Activated naive CD8-positive, alpha-beta T cell treated with anti-CD3 and anti-CD28 coated beads, Interleukin-2, amount 50 U/mL, for 24 hours (primary cell): ENCODE measurements at regions not wholly inside any gene's neighbourhood (a gene's known extent, or its start where the extent isn't known, plus 50 kb on each side); places are given as distances from the start of the nearest gene placed in this dataset.
"Not testable (repeated sequence)": the region's sequence is repeated elsewhere in the genome, so short reads cannot be mapped to it uniquely, and the experiment has no call there.

Source experiments
- ATAC-seq: fragments of 150-1000 bp; cut with Tn5 transposase; one replicate; pipeline ENCODE4 v1.10.0; 2021
- DNase-seq: peaks from one replicate; pipeline ENCODE4 v3.0.0; 2021
- H3K27ac Mint-ChIP-seq: one replicate; pipeline ENCODE4 v1.8.0; 2021; ENCODE audit warnings: mild to moderate bottlenecking, mixed read lengths
- H3K27me3 Mint-ChIP-seq: one replicate; pipeline ENCODE4 v1.8.0; 2021; ENCODE audit warnings: mixed read lengths
- H3K36me3 Mint-ChIP-seq: one replicate; pipeline ENCODE4 v1.8.0; 2021; ENCODE audit warnings: low read depth, mixed read lengths
- H3K4me1 Mint-ChIP-seq: one replicate; pipeline ENCODE4 v1.8.0; 2021; ENCODE audit warnings: mixed read lengths
- H3K4me3 Mint-ChIP-seq: one replicate; pipeline ENCODE4 v1.8.0; 2021; ENCODE audit warnings: mild to moderate bottlenecking, moderate library complexity, mixed read lengths
- H3K9me3 Mint-ChIP-seq: one replicate; pipeline ENCODE4 v1.8.0; 2021; ENCODE audit warnings: mixed read lengths

DNA sequence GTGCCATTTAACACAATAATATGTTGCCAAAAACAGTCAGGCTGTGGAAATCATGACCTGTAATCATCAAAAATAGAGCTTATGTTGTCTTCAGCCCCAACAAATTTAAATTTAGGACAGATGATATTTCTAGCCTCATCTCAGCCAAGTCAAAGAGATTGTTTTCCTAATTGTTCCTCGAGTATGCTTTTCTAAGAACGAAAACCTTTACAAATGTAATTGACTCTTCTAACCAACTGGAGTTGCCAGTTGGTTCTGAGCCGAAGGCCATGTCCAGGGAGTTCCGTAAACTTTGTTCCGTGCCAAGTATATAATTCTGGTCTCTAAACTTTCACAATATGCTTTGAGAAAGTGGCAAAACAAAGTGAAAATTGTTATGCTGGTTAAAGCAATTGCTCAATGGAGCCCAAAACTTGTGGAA lies 160.8 kb downstream of the CEMIP2 start:
- H3K36me3 Mint-ChIP-seq: peaks cover 3% of the 10 kb centered on the region

DNA sequence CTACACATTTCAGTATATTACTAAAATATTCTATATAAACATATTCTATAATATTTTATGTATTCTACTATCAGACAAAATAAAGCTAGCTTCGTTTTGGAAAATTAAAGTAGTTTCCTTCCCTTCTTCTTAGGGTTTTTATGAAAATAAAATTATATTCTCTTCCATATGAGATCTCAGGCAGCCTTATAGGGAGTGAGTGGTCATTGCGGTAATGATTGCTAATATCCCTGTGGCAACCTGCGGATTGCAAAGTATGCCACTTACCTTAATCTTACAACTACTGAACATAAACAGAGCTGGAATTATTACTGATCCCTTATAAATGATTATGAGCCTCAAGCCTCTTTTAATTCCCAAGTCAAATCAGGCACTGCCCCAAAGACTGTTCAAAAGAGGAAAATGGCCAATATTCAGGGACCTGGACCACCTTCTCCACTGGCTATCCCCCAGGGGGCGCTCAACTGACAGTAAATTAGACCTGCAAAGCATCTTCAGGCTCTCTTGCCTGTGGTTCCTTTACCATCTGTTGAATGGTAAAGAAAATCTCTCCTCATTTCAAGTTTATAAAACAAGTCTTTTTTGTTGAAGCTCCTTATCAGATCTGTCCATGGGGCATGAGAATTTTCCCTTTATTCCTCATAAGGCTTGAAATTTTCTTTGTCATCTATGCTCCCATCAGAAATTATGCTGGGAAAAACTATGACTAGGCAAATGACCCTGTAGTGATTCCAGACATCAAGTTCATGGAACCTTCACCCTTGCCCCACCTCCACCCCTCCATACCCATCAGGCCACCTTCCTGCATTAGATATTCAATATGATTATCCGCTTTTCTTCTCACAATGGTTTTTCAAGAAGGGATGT lies 163.9 kb downstream of the CEMIP2 start:
- Mint-ChIP-seq H3K4me3 (no peak overlapping the region), H3K27me3 (no peaks in the 10 kb centered on the region), H3K27ac (no peak overlapping the region), H3K9me3 (no peaks in the 10 kb centered on the region), H3K36me3 (no peaks in the 10 kb centered on the region), H3K4me1 (no peaks in the 10 kb centered on the region)
- DNase-seq (peak; percentile 81), ATAC-seq (peak; percentile 82)

More for the DNA sequence above, 160.8 kb downstream of the CEMIP2 start:
- no peaks in the 10 kb centered on the region for H3K27me3 Mint-ChIP-seq
- no peaks in the 10 kb centered on the region for H3K4me1 Mint-ChIP-seq
- no peak overlapping the region for H3K27ac Mint-ChIP-seq
- DNase-seq (no peak), ATAC-seq (no peak)
- H3K4me3 Mint-ChIP-seq: no peak overlapping the region
- H3K9me3 Mint-ChIP-seq: peaks cover 10% of the 10 kb centered on the region

DNA sequence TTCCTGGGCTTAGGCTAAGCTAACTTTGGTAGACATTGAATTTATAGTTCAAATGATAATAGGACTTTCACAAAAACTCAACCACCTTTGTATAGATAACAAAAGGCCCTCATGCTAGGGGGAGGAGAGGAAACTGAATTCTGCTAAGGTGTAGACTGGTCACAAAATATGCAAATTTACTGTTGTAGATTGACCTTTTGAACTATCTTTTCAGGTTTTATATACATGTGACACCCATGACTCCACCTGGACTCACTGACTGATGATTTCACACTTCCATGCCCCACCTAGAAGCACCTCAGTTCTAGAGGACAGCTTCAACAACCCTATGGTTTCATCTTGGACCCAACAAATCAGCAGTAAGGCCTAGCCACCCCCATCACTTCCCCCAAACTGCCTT lies 165.7 kb downstream of the CEMIP2 start:
- Mint-ChIP-seq H3K36me3 (no peaks in the 10 kb centered on the region), H3K27me3 (no peaks in the 10 kb centered on the region), H3K9me3 (no peaks in the 10 kb centered on the region), H3K4me3 (no peak overlapping the region), H3K4me1 (no peaks in the 10 kb centered on the region), H3K27ac (no peak overlapping the region)
- no peak for DNase-seq
- no peak for ATAC-seq

DNA sequence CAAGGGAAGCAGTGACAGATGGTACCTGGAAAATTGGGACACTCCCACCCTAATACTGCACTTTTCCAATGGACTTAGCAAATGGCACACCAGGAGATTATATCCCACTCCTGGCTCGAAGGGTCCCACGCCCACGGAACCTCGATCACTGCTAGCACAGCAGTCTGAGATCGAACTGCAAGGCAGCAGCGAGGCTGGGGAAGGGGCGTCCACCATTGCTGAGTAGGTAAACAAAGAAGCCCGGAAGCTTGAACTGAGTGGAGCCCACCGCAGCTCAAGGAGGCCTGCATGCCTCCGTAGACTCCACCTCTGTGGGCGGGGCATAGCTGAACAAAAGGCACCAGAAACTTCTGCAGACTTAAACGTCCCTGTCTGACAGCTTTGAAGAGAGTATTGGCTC lies 172.6 kb downstream of the CEMIP2 start:
- not testable (repeated sequence) for H3K36me3 Mint-ChIP-seq, H3K27me3 Mint-ChIP-seq, ATAC-seq, DNase-seq, H3K9me3 Mint-ChIP-seq, H3K4me1 Mint-ChIP-seq, H3K4me3 Mint-ChIP-seq, H3K27ac Mint-ChIP-seq

DNA sequence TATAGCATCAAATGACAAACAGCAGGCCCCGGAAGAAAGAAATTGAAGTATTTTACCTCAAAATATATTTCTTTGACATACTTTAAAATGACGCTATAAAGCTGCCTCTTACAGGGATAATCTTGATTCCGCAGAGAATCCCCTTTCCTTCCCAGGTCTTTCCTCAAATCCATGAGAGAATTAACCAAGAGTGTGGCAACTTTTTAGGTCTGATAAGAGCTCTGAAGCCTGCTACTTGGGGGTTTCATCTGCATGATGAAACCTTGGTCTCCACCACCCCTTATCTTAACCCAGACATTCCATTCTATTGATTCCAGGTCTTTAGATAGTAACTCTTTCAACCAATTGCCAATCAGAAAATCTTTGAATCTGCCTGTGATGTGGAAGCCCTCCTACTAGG lies 173.8 kb downstream of the CEMIP2 start:
- no peak for DNase-seq

DNA sequence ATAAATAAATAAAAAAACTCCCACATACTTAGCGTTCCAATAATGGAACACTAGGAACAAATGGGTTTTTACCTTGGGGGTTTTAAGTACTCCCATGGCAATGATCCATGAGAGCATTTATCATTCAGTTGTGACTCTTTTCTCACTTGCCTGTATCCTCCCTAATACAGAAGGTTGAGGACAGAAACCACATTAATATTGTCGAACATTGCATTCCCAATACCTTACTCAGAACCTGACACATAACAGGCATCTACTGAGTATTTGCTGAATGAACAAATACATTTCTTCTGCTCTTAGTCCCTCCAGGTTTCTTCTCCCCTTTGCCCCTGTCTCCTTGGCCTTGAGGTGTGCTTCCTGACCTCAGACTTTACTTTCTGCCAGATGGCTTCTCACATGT lies 175.9 kb downstream of the CEMIP2 start:
- DNase-seq (no peak), ATAC-seq (no peak)
- Mint-ChIP-seq H3K9me3 (no peaks in the 10 kb centered on the region), H3K27me3 (peaks cover 2% of the 10 kb centered on the region), H3K4me1 (no peaks in the 10 kb centered on the region), H3K4me3 (no peak overlapping the region), H3K27ac (no peak overlapping the region), H3K36me3 (no peaks in the 10 kb centered on the region)

More for the DNA sequence above, 173.8 kb downstream of the CEMIP2 start:
- no peak overlapping the region for H3K27ac Mint-ChIP-seq
- no peaks in the 10 kb centered on the region for H3K4me1 Mint-ChIP-seq
- peaks cover 2% of the 10 kb centered on the region for H3K27me3 Mint-ChIP-seq
- no peak overlapping the region for H3K4me3 Mint-ChIP-seq
- no peaks in the 10 kb centered on the region for H3K9me3 Mint-ChIP-seq
- no peak for ATAC-seq
- H3K36me3 Mint-ChIP-seq: no peaks in the 10 kb centered on the region

DNA sequence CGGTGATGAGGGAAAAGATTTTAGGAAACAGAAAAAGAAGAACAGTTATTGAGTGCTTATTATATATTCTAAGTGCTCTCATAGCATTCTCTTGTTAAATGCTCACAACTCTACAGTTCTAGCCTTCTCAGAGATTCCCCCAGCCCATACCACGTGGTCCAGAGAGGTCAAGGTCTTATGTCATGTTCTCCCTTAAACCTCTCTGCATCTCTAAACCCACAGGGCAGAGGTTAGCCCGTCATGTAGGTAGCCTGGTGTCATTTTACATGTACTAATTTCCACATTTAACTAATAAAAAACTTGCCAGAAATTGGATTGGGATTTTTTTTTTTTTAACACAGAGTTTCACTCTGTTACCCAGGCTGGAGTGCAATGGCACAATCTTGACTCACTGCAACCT lies 178.0 kb downstream of the CEMIP2 start:
- Mint-ChIP-seq H3K9me3 (no peaks in the 10 kb centered on the region), H3K36me3 (no peaks in the 10 kb centered on the region), H3K4me3 (no peak overlapping the region), H3K27ac (no peak overlapping the region), H3K27me3 (no peaks in the 10 kb centered on the region), H3K4me1 (no peaks in the 10 kb centered on the region)
- DNase-seq: no peak
- ATAC-seq: no peak

DNA sequence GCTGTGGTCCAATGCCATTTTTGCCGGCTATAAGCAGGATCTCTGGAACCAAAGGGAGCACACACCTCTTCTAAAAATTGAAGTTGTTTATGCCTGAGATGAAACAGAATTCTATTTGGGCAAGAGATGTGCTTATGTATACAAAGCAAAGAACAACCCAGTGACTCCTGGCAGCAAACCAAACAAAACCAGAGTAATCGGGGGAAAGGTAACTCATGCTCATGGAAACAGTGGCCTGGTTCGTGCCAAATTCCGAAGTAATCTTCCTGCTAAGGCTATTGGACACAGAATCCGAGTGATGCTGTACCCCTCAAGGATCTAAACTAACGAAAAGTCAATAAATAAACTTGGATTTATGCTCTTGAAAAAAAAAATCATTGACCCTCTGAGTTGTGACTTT lies 178.7 kb downstream of the CEMIP2 start:
- DNase-seq: no peak
- Mint-ChIP-seq H3K27ac (no peak overlapping the region), H3K27me3 (no peaks in the 10 kb centered on the region), H3K36me3 (no peaks in the 10 kb centered on the region), H3K4me3 (no peak overlapping the region), H3K9me3 (no peaks in the 10 kb centered on the region), H3K4me1 (no peaks in the 10 kb centered on the region)
- no peak for ATAC-seq

DNA sequence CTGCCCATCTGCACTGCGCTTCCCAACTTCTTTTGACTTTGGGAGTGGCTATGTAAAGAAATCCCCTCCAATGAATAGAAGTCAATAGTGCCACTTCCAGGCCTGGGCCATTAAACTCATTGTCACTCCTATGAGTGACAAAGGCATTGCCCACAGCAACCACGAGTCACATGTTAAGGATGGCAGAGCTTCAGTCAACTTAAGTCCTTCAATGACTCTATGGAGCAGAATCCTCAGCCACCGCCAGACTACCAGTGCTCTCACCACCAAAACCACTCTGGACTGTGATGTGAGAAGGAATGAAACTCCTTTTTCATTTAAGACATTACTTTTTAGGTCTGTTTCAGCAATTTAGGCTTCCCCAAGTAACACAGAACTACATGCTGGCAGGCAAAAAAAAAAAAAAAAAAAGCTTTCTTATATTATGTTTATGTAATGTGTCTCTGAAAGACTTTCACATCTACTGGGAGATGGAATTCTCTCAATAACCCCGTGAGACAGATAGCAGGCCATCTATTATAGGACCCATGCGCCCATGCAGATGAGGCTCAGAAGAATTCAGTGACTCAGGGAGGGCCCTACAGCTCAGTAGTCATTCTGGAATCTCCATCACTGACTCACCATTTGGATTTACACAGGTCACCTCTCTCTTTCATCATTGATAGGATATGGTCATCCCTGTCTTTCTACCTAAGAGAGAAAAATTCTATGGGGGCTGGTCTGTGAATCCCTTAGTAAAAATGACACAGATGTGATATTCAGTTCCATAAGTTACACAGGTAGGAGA lies 180.5 kb downstream of the CEMIP2 start:
- no peaks in the 10 kb centered on the region for H3K27me3 Mint-ChIP-seq
- H3K36me3 Mint-ChIP-seq: no peaks in the 10 kb centered on the region
- peak; percentile 52 for ATAC-seq
- DNase-seq: no peak
- H3K4me3 Mint-ChIP-seq: no peak overlapping the region
- no peaks in the 10 kb centered on the region for H3K4me1 Mint-ChIP-seq
- H3K9me3 Mint-ChIP-seq: no peaks in the 10 kb centered on the region
- no peak overlapping the region for H3K27ac Mint-ChIP-seq

DNA sequence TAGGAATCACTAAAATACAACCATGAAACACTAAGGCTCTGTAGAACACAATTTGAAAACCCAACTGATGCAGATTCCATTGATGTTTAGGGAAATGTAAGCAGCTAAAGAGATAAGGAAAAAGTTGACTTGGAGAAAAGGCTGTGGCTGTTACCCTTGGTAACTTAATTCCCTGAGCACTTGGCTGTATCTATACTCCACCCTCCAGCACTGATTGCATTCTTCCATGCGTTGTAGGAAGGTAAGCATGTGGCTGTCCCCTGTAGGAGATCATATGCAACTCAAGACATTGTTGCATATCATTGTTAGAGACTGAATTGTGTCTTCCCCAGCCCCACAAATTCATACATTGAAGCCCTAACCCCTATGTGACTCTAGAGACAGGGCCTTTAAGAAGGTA lies 184.5 kb downstream of the CEMIP2 start:
- Mint-ChIP-seq H3K27me3 (peaks cover 2% of the 10 kb centered on the region), H3K36me3 (no peaks in the 10 kb centered on the region), H3K27ac (no peak overlapping the region), H3K9me3 (no peaks in the 10 kb centered on the region), H3K4me3 (no peak overlapping the region), H3K4me1 (no peaks in the 10 kb centered on the region)
- ATAC-seq (no peak), DNase-seq (no peak)

DNA sequence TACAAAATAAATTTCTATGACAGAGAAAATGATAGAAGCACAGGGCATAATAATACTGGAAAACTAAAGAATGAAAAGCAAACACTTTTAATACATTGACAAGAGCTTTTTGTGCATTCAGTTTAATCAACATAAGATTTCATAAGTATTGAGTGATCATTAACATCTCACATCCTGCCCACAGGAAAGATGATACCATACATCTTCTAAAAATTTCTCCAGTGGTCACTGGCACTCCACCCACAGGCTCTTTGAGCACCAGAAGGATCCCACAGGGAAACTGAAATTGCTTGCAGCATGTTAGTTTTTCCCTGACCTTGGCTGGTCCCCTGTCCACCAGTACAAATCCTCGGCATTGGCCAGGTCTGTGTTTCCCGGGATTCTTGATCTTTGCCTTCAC lies 186.0 kb downstream of the CEMIP2 start:
- Mint-ChIP-seq H3K36me3 (no peaks in the 10 kb centered on the region), H3K4me1 (no peaks in the 10 kb centered on the region), H3K4me3 (no peak overlapping the region), H3K9me3 (no peaks in the 10 kb centered on the region), H3K27ac (no peak overlapping the region), H3K27me3 (peaks cover 4% of the 10 kb centered on the region)
- ATAC-seq (no peak), DNase-seq (no peak)

DNA sequence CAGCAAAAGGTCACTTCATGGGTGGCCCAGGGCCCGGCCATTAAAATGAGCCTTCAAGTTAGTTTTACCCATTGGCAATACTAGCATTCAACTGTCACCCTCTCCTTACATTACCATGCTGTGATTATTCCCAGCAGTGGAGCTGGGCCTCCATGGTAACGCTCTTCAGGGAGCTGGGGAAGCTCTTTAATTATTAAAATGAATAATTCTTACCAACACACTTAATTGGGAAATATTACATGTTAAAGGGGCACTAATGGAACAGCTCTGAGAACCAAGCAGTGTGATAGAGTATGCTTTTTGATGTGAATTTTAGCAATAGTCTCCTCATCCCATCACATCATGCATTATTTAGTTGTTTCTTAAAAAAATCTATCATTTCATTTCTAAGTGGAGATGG lies 187.2 kb downstream of the CEMIP2 start:
- DNase-seq: no peak
- Mint-ChIP-seq H3K27ac (no peak overlapping the region), H3K9me3 (no peaks in the 10 kb centered on the region), H3K4me3 (no peak overlapping the region), H3K4me1 (no peaks in the 10 kb centered on the region), H3K27me3 (peaks cover 8% of the 10 kb centered on the region), H3K36me3 (no peaks in the 10 kb centered on the region)
- no peak for ATAC-seq

DNA sequence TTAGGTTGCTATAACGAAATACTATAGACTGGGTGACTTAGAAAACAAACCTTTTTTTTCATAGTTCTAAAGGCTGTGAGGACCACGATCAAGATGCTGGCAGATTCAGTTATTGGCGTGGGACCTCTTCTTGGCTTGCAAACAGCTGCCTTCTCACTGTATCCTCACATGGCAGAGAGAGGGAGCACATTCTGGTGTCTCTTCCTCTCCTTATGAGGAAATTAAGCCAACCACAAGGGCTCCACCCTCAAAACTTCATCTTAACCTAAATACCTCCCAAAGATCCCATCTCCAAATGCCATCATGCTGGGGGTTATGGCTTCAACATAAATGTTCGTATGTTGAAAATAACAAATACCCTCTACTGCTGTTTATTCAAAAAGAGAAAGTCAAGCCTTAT lies 197.1 kb downstream of the CEMIP2 start:
- peaks cover 3% of the 10 kb centered on the region for H3K27me3 Mint-ChIP-seq
- H3K27ac Mint-ChIP-seq: no peak overlapping the region
- DNase-seq: no peak
- no peaks in the 10 kb centered on the region for H3K4me1 Mint-ChIP-seq
- no peaks in the 10 kb centered on the region for H3K9me3 Mint-ChIP-seq
- H3K4me3 Mint-ChIP-seq: no peak overlapping the region
- no peaks in the 10 kb centered on the region for H3K36me3 Mint-ChIP-seq
- ATAC-seq: no peak

DNA sequence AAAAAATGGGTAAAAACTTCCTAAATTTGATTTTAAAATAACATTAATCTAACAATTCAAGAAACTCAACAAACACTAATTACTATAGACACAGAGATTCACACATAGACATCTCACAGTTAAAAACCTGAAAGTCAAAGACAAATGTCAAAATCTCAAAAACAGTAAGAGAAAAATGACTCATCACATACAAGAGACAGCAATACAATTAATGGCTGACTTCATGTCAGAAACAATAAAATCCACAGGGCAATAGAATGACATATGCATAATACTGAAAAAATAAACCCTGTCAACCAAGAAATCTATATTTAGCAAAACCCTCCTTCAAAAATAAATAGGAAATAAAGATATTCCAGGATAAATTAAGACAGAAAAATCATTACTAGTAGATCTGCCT lies 200.4 kb downstream of the CEMIP2 start:
- no peak for DNase-seq
- no peak for ATAC-seq
- Mint-ChIP-seq H3K27me3 (peaks cover 5% of the 10 kb centered on the region), H3K9me3 (no peaks in the 10 kb centered on the region), H3K27ac (no peak overlapping the region), H3K4me3 (no peak overlapping the region), H3K36me3 (no peaks in the 10 kb centered on the region), H3K4me1 (no peaks in the 10 kb centered on the region)

DNA sequence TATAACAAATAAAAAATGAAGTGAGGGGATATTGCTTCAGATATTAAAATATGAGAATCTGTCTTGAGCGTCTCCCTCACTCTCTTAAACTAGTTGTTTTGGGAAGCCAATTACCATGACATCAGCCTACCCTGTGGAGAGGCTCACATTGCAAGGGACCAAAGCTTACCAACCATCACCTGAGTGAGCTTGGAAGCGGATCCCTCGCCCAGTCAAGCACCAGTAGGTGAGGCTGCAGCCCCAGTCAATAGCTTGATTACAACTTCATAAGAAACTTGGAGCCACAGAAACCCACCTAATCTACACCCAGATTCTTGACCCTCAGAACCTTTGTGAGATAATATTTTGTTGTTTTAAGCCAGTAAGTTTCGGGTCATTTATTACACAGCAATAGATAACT lies 206.2 kb downstream of the CEMIP2 start:
- DNase-seq: no peak
- Mint-ChIP-seq H3K4me3 (no peak overlapping the region), H3K27ac (no peak overlapping the region), H3K36me3 (no peaks in the 10 kb centered on the region), H3K27me3 (peaks cover 7% of the 10 kb centered on the region), H3K4me1 (no peaks in the 10 kb centered on the region), H3K9me3 (no peaks in the 10 kb centered on the region)
- ATAC-seq: no peak
